Endothelial cell (in vitro differentiated cells): ENCODE measurements at regions not wholly inside any gene's neighbourhood (a gene's known extent, or its start where the extent isn't known, plus 50 kb on each side); places are given as distances from the start of the nearest gene placed in this dataset.

Source experiments
- DNase-seq: peaks from one replicate; pipeline ENCODE4 v3.0.0; 2021; ENCODE audit warnings: low spot score
- H3K27ac Mint-ChIP-seq: one replicate; pipeline ENCODE4 v1.8.0; 2021; ENCODE audit warnings: mixed read lengths, inconsistent platforms; ENCODE audit not compliant: unreplicated experiment
- H3K27me3 Mint-ChIP-seq: one replicate; pipeline ENCODE4 v1.8.0; 2021; ENCODE audit warnings: mild to moderate bottlenecking, moderate library complexity, mixed read lengths, inconsistent platforms; ENCODE audit not compliant: unreplicated experiment
- H3K36me3 Mint-ChIP-seq: one replicate; pipeline ENCODE4 v1.8.0; 2021; ENCODE audit warnings: mild to moderate bottlenecking, low read depth, mixed read lengths, inconsistent platforms; ENCODE audit not compliant: unreplicated experiment
- H3K4me1 Mint-ChIP-seq: one replicate; pipeline ENCODE4 v1.8.0; 2021; ENCODE audit warnings: mild to moderate bottlenecking, mixed read lengths, inconsistent platforms; ENCODE audit not compliant: unreplicated experiment
- H3K4me3 Mint-ChIP-seq: one replicate; pipeline ENCODE4 v1.8.0; 2021; ENCODE audit warnings: mild to moderate bottlenecking, mixed read lengths, inconsistent platforms; ENCODE audit not compliant: unreplicated experiment
- H3K9me3 Mint-ChIP-seq: one replicate; pipeline ENCODE4 v1.8.0; 2021; ENCODE audit warnings: mixed read lengths, inconsistent platforms; ENCODE audit not compliant: unreplicated experiment
- CTCF ChIP-seq: fragments of 200-600 bp; sonication (generic); IDR thresholded peaks from one replicate; pipeline ENCODE4 v1.5.0; 2021; ENCODE audit warnings: antibody characterized with exemption; ENCODE audit not compliant: unreplicated experiment

DNA sequence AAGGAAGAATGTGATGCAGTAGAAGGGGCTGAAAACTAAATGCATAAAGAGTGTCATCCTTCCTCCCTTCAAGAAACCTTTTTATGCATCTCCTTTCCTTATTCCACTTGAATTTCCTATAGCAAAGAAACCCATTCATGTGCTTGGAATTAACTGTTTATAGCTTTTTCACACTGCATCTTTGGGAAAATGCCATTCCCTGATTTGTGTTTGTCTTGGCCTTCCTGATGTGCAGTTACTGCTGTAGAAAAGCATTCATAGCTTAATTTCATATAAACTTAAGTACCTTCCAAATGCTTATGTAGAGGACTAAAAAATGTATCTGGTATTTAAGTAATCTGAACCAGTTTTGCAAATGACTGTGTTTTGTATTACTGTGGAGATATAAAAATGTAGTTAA is 61.8 kb downstream of the SDR9C7 start:
- H3K27ac Mint-ChIP-seq, result no peak overlapping the region
- H3K4me1 Mint-ChIP-seq, result no peaks in the 10 kb centered on the region

GRCh38 chr12:56867216-56867615 is 67.0 kb downstream of the SDR9C7 start:
- H3K4me1 Mint-ChIP-seq, result no peaks in the 10 kb centered on the region
- TF ChIP-seq CTCF, result no peak
- no peak for DNase-seq
- no peak overlapping the region for H3K4me3 Mint-ChIP-seq
- H3K9me3 Mint-ChIP-seq, result peaks cover 34% of the 10 kb centered on the region
- peaks cover 10% of the 10 kb centered on the region for H3K36me3 Mint-ChIP-seq
- H3K27ac Mint-ChIP-seq, result no peak overlapping the region
- H3K27me3 Mint-ChIP-seq, result peaks cover 2% of the 10 kb centered on the region

More for the DNA sequence above, 61.8 kb downstream of the SDR9C7 start:
- no peak for DNase-seq
- TF ChIP-seq CTCF, result no peak
- Mint-ChIP-seq H3K36me3 (no peaks in the 10 kb centered on the region), H3K9me3 (peaks cover 10% of the 10 kb centered on the region), H3K27me3 (peaks cover 2% of the 10 kb centered on the region), H3K4me3 (no peak overlapping the region)

DNA sequence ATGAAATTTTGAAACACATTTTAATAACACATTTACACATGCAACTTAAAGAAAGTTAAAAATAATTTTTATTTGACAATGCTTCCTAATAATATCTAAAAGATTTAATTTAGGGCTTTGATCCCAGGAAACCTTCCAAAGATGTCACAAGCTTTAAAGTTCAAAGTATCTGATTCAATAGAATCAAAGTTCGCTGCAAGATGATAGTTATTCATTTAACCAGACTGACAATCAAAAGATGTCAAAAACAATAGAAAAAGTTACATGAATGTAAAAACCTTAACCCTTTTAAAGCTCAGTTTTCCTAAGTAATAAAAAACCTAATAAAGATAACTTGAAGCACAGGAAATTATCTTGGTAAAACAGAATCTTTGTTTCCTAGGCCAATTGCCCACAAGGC is 67.7 kb downstream of the SDR9C7 start:
- Mint-ChIP-seq H3K27me3 (peaks cover 2% of the 10 kb centered on the region), H3K4me3 (no peak overlapping the region), H3K27ac (no peak overlapping the region), H3K36me3 (peaks cover 13% of the 10 kb centered on the region), H3K4me1 (no peaks in the 10 kb centered on the region), H3K9me3 (peaks cover 37% of the 10 kb centered on the region)
- no peak for DNase-seq
- no peak for TF ChIP-seq CTCF

DNA sequence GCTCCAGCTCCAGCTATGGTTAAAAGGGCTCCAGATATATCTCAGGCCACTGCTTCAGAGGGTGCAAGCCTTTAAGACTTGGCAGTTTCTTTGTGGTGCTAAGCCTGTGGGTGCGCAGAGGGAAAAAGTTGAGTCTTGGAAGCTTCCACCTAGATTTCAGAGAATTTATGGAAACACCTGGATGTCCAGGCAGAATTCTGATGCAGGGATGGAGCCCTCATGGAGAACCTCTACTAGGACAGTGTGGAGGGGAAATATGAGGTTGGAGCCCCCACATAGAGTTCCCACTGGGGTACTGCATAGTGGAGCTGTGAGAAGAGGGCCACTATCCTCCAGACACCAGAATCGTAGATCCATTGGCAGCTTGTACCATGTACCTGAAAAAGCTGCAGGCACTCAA is 69.9 kb downstream of the SDR9C7 start:
- Mint-ChIP-seq H3K27me3 (peaks cover 2% of the 10 kb centered on the region), H3K36me3 (peaks cover 13% of the 10 kb centered on the region), H3K9me3 (peaks cover 35% of the 10 kb centered on the region), H3K4me3 (no peak overlapping the region), H3K27ac (no peak overlapping the region), H3K4me1 (no peaks in the 10 kb centered on the region)
- TF ChIP-seq CTCF, result no peak
- DNase-seq, result no peak

DNA sequence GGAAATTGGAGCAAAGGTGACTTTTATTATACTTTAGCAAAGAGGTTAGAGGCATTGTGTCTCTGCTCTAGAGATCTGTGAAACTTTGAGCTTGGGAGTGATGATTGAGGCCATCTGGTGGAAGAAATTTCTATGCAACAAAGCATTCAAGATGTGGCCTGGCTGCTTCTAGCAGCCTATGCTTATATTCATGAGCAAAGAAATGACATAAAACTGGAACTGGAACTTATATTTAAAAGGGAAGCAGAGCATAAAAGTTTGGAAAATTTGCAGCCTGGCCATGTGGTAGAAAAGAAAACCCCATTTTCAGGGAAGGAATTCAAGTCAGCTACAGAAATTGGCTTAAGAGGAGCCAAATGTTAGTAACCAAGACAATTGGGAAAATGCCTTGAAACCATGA is 70.4 kb downstream of the SDR9C7 start:
- Mint-ChIP-seq H3K4me1 (no peaks in the 10 kb centered on the region), H3K27me3 (no peaks in the 10 kb centered on the region), H3K9me3 (peaks cover 33% of the 10 kb centered on the region), H3K4me3 (peak overlapping the region; percentile 10), H3K27ac (no peak overlapping the region), H3K36me3 (peaks cover 13% of the 10 kb centered on the region)
- no peak for DNase-seq
- TF ChIP-seq CTCF, result no peak
